ENCODE measurements at regions not wholly inside any gene's neighbourhood (a gene's known extent, or its start where the extent isn't known, plus 50 kb on each side); places are given as distances from the start of the nearest gene placed in this dataset.

GRCh38 chr5:4837489-4838058 lies 302.6 kb upstream of the ADAMTS16 start:
- no peaks in the 10 kb centered on the region for H3K36me3 ChIP-seq
- H3K27ac ChIP-seq (replicated peaks in 1 of 4): no peak overlapping the region
- intact Hi-C loops (cut with DNase I): no loop called here
- H3K4me1 ChIP-seq: no peaks in the 10 kb centered on the region
- TF ChIP-seq CTCF (IDR thresholded peaks at IDR 0.05): no peak
- no peak for TF ChIP-seq POLR2AphosphoS5 (IDR thresholded peaks at IDR 0.05)
- H3K9me3 ChIP-seq: no peaks in the 10 kb centered on the region
- 99% methylated on average over 10 of the region's 28 CpGs for WGBS
- no peak for DNase-seq (ENCODE audit: extremely low spot score)
- H3K27me3 ChIP-seq: peaks cover 0 to 5% (median 0%) of the 10 kb centered on the region in 4 donors
- H3K4me3 ChIP-seq: no peak overlapping the region

GRCh38 chr5:4845221-4845620 lies 294.9 kb upstream of the ADAMTS16 start:
- Histone ChIP-seq H3K27me3 (no peaks in the 10 kb centered on the region), H3K36me3 (no peaks in the 10 kb centered on the region), H3K4me3 (no peak overlapping the region), H3K9me3 (no peaks in the 10 kb centered on the region), H3K4me1 (no peaks in the 10 kb centered on the region), H3K27ac (replicated peaks in 1 of 4) (no peak overlapping the region)
- 77% methylated on average over 3 of the region's 3 CpGs for WGBS
- intact Hi-C loops (cut with DNase I): no loop called here
- no peak for TF ChIP-seq EP300 (IDR thresholded peaks at IDR 0.05)
- TF ChIP-seq POLR2A (IDR thresholded peaks at IDR 0.05; ENCODE audit: low read depth): no peak
- TF ChIP-seq POLR2AphosphoS5 (IDR thresholded peaks at IDR 0.05): no peak
- TF ChIP-seq CTCF (IDR thresholded peaks at IDR 0.05): no peak
- DNase-seq (ENCODE audit: extremely low spot score): no peak

- TF ChIP-seq CTCF (IDR thresholded peaks at IDR 0.05) (no peak), EP300 (IDR thresholded peaks at IDR 0.05) (no peak), POLR2A (IDR thresholded peaks at IDR 0.05; ENCODE audit: low read depth) (no peak), POLR2AphosphoS5 (IDR thresholded peaks at IDR 0.05) (no peak)
- Histone ChIP-seq H3K9me3 (no peaks in the 10 kb centered on the region), H3K4me1 (no peaks in the 10 kb centered on the region), H3K27ac (replicated peaks in 1 of 4) (no peak overlapping the region), H3K36me3 (no peaks in the 10 kb centered on the region), H3K27me3 (no peaks in the 10 kb centered on the region), H3K4me3 (no peak overlapping the region)
- DNase-seq (ENCODE audit: extremely low spot score): no peak
- 30% methylated on average over 3 of the region's 3 CpGs for WGBS
- intact Hi-C loops (cut with DNase I): no loop called here
Measured at GRCh38 chr5:4847766-4848165, 292.4 kb upstream of the ADAMTS16 start.

GRCh38 chr5:4855036-4855435 lies 285.1 kb upstream of the ADAMTS16 start:
- WGBS: 55% methylated on average over 5 of the region's 5 CpGs
- Histone ChIP-seq H3K4me1 (no peaks in the 10 kb centered on the region), H3K27me3 (no peaks in the 10 kb centered on the region), H3K27ac (replicated peaks in 1 of 4) (no peak overlapping the region), H3K9me3 (no peaks in the 10 kb centered on the region), H3K4me3 (no peak overlapping the region), H3K36me3 (no peaks in the 10 kb centered on the region)
- intact Hi-C loops (cut with DNase I): no loop called here
- TF ChIP-seq EP300 (IDR thresholded peaks at IDR 0.05) (no peak), POLR2AphosphoS5 (IDR thresholded peaks at IDR 0.05) (no peak), CTCF (IDR thresholded peaks at IDR 0.05) (no peak), POLR2A (IDR thresholded peaks at IDR 0.05; ENCODE audit: low read depth) (no peak)
- DNase-seq (ENCODE audit: extremely low spot score): no peak

- Histone ChIP-seq H3K36me3 (no peaks in the 10 kb centered on the region), H3K9me3 (no peaks in the 10 kb centered on the region), H3K27me3 (no peaks in the 10 kb centered on the region), H3K4me1 (no peaks in the 10 kb centered on the region), H3K4me3 (no peak overlapping the region), H3K27ac (replicated peaks in 1 of 4) (no peak overlapping the region)
- TF ChIP-seq CTCF (IDR thresholded peaks at IDR 0.05) (no peak), EP300 (IDR thresholded peaks at IDR 0.05) (no peak)
- intact Hi-C loops (cut with DNase I): no loop called here
- 83% methylated on average over 2 of the region's 2 CpGs for WGBS
- no peak for DNase-seq (ENCODE audit: extremely low spot score)
Measured at GRCh38 chr5:4855880-4856279, 284.2 kb upstream of the ADAMTS16 start.
